ENCODE measurements at regions not wholly inside any gene's neighbourhood (a gene's known extent, or its start where the extent isn't known, plus 50 kb on each side); places are given as distances from the start of the nearest gene placed in this dataset.

DNA sequence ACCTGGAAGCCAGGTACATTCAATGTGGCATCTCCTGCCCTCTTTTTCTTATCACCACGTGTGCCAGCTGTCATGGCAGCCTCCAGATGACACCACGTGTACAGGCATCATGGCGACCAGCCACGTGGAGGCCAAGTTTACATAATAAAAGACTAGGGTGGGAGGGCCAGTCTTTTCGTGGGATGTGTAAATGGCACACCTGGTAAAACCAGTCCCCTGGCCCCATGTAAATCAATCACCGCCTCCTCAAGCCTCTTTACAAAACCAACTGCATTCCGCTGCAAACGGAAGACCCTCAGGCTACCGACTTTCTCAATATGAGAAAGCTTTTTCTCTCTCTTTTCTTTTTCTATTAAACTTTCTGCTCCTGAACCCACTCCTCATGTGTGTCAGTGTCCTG is 65.1 kb upstream of the PHF14 start:
- TF ChIP-seq, protein P1, sequence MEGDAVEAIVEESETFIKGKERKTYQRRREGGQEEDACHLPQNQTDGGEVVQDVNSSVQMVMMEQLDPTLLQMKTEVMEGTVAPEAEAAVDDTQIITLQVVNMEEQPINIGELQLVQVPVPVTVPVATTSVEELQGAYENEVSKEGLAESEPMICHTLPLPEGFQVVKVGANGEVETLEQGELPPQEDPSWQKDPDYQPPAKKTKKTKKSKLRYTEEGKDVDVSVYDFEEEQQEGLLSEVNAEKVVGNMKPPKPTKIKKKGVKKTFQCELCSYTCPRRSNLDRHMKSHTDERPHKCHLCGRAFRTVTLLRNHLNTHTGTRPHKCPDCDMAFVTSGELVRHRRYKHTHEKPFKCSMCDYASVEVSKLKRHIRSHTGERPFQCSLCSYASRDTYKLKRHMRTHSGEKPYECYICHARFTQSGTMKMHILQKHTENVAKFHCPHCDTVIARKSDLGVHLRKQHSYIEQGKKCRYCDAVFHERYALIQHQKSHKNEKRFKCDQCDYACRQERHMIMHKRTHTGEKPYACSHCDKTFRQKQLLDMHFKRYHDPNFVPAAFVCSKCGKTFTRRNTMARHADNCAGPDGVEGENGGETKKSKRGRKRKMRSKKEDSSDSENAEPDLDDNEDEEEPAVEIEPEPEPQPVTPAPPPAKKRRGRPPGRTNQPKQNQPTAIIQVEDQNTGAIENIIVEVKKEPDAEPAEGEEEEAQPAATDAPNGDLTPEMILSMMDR (optimal IDR thresholded peaks at IDR 0.05 in 1 of 3, IDR thresholded peaks at IDR 0.05 in 1 of 3, conservative IDR thresholded peaks at IDR 0.05 in 1 of 3; ENCODE audit: extremely low read depth in 1 of 3, insufficient read depth in 2 of 3, low read length in 3 of 3) = no peak
- TF ChIP-seq EZH2 (IDR thresholded peaks at IDR 0.05; ENCODE audit: low read length) = no peak

Measured in keratinocyte (primary cell).